Astrocyte of the hippocampus (primary cell): ENCODE measurements at regions not wholly inside any gene's neighbourhood (a gene's known extent, or its start where the extent isn't known, plus 50 kb on each side); places are given as distances from the start of the nearest gene placed in this dataset.
A peak's percentile ranks its signal among the peaks of the same experiment; 100 is the strongest.
"Not testable (repeated sequence)": the region's sequence is repeated elsewhere in the genome, so short reads cannot be mapped to it uniquely, and the experiment has no call there.

Experiments
- DNase-seq: peaks from one replicate; pipeline ENCODE4 v3.0.0; 2011; ENCODE audit warnings: low read depth, low spot score

- DNase-seq = peak; percentile 59
Observed at GRCh38 chr7:81833401-81833800, 63.6 kb upstream of the HGF start.

- DNase-seq = no peak
Observed at GRCh38 chr7:81831883-81832282, 62.0 kb upstream of the HGF start.

- DNase-seq = not testable (repeated sequence)
Observed at GRCh38 chr7:81829511-81829910, 59.7 kb upstream of the HGF start.

GRCh38 chr7:81822811-81823210, 53.0 kb upstream of the HGF start:
- DNase-seq = no peak

GRCh38 chr7:81819861-81820260, 50.0 kb upstream of the HGF start:
- no peak for DNase-seq
